Gastroesophageal sphincter (tissue), 4 donors: ENCODE measurements at regions not wholly inside any gene's neighbourhood (a gene's known extent, or its start where the extent isn't known, plus 50 kb on each side); places are given as distances from the start of the nearest gene placed in this dataset.

Experiments
- ATAC-seq: fragments of 150-250 bp; one replicate; pipeline ENCODE4 v1.9.1; 2016; ENCODE audit warnings: mild to moderate bottlenecking, moderate library complexity
- H3K27ac ChIP-seq, 4 donors: fragments of 200-600 bp; sonication (generic) in 3 of 4; 1 replicate in 3 of 4; 2 replicates in 1 of 4; pipeline ENCODE4 v1.5.1; 2016 to 2019
- H3K27me3 ChIP-seq: fragments of 200-600 bp; sonication (generic); one replicate; pipeline ENCODE4 v1.5.1; 2019
- H3K36me3 ChIP-seq, 2 donors: fragments of 200-600 bp; sonication (generic); one replicate each; pipeline ENCODE4 v1.5.1; 2019; ENCODE audit warnings: control low read depth in 1 of 2
- H3K4me1 ChIP-seq, 3 donors: fragments of 200-600 bp; sonication (generic); 1 replicate in 2 of 3; 2 replicates in 1 of 3; pipeline ENCODE4 v1.5.1; 2016 to 2019; ENCODE audit warnings: control low read depth in 2 of 3
- H3K4me3 ChIP-seq, 2 donors: fragments of 200-600 bp; sonication (generic); one replicate each; pipeline ENCODE4 v1.5.1; 2019; ENCODE audit warnings: mild to moderate bottlenecking in 1 of 2, moderate library complexity in 1 of 2
- H3K9me3 ChIP-seq, 3 donors: fragments of 200-600 bp; sonication (generic); one replicate each; pipeline ENCODE4 v1.5.1; 2017 to 2019; ENCODE audit warnings: control low read depth in 2 of 3
- EP300 ChIP-seq: sonication (generic); formaldehyde crosslinking; IDR thresholded peaks from one replicate; pipeline ENCODE4 v1.6.1; 2017; ENCODE audit warnings: antibody characterized with exemption, mild to moderate bottlenecking
- POLR2A ChIP-seq, 2 donors: fragments of 450-650 bp; IDR thresholded peaks; one replicate each; pipeline ENCODE4 v1.6.1; 2017; ENCODE audit warnings: antibody characterized with exemption in 2 of 2, mild to moderate bottlenecking in 2 of 2, moderate library complexity in 1 of 2
- POLR2AphosphoS5 ChIP-seq: sonication (generic); formaldehyde crosslinking; IDR thresholded peaks from one replicate; pipeline ENCODE4 v1.6.1; 2017; ENCODE audit warnings: antibody characterized with exemption
- WGBS, 2 donors: methylation state at CpG; one replicate each; pipeline ENCODE4 v1.1.5; 2018; ENCODE audit warnings: low coverage in 1 of 2; 5-methylcytosine and 5-hydroxymethylcytosine counted together
- TF ChIP-seq, protein P1 (sequence below), 4 experiments: fragments of 200-600 bp in 2 of 4; fragments of 450-650 bp in 2 of 4; sonication (generic) in 1 of 4; IDR thresholded peaks; one replicate each; pipeline ENCODE4 v1.5.1; 2017 to 2019; ENCODE audit warnings: antibody characterized with exemption in 4 of 4, mild to moderate bottlenecking in 2 of 4, moderate library complexity in 2 of 4

DNA sequence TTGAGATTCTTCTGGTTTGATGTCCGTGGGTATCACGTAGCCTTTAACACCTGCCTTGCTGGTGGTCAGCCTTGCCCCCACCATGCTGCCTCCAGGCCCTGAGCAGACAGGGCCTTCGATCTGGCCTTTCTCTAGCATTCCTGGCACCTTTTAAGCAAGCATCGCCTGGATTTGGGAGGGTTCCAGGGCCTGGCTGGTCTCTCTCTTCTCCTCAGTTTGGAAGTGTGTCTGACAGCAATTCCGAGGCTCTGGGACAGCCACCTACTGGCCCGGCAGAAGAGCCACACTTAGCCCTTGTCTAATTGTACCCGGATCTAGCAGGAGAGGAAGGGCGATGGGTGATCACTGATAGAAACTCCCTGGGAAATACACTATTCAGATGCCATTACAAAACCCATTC, 441.3 kb upstream of the MKI67 start:
- peaks cover 0 to 5% (median 0%) of the 10 kb centered on the region in 3 donors for H3K9me3 ChIP-seq
- H3K36me3 ChIP-seq = no peaks in the 10 kb centered on the region
- peak overlapping the region in 1 of 2 donors; percentile 16 for H3K4me3 ChIP-seq
- WGBS, 2 donors = 47% methylated on average over 6 of the region's 8 CpGs; no CpG with 5 or more reads in 1 of the 2 donors
- H3K27me3 ChIP-seq = peaks cover 11% of the 10 kb centered on the region
- no peaks in the 10 kb centered on the region for H3K4me1 ChIP-seq
- TF ChIP-seq, protein P1, sequence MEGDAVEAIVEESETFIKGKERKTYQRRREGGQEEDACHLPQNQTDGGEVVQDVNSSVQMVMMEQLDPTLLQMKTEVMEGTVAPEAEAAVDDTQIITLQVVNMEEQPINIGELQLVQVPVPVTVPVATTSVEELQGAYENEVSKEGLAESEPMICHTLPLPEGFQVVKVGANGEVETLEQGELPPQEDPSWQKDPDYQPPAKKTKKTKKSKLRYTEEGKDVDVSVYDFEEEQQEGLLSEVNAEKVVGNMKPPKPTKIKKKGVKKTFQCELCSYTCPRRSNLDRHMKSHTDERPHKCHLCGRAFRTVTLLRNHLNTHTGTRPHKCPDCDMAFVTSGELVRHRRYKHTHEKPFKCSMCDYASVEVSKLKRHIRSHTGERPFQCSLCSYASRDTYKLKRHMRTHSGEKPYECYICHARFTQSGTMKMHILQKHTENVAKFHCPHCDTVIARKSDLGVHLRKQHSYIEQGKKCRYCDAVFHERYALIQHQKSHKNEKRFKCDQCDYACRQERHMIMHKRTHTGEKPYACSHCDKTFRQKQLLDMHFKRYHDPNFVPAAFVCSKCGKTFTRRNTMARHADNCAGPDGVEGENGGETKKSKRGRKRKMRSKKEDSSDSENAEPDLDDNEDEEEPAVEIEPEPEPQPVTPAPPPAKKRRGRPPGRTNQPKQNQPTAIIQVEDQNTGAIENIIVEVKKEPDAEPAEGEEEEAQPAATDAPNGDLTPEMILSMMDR (IDR thresholded peaks at IDR 0.05) = no peak
- no peak for TF ChIP-seq POLR2AphosphoS5
- no peak for TF ChIP-seq POLR2A (IDR thresholded peaks at IDR 0.05)
- TF ChIP-seq EP300 = no peak
- no peak for ATAC-seq
- H3K27ac ChIP-seq = no peak overlapping the region

GRCh38 chr10:128568041-128568440, 441.8 kb upstream of the MKI67 start:
- WGBS, 2 donors = 60 to 84% methylated on average over 1 to 9 of the region's 11 CpGs
- Histone ChIP-seq H3K27ac (no peak overlapping the region), H3K27me3 (peaks cover 16% of the 10 kb centered on the region), H3K36me3 (no peaks in the 10 kb centered on the region), H3K4me3 (peak overlapping the region in 1 of 2 donors; percentile 16), H3K4me1 (no peaks in the 10 kb centered on the region), H3K9me3 (peaks cover 0 to under 1% (median 0%) of the 10 kb centered on the region in 3 donors)
- no peak for ATAC-seq
- TF ChIP-seq POLR2A (IDR thresholded peaks at IDR 0.05) = no peak
- no peak for TF ChIP-seq EP300
- no peak for TF ChIP-seq POLR2AphosphoS5
- TF ChIP-seq, protein P1 (IDR thresholded peaks at IDR 0.05) = no peak

DNA sequence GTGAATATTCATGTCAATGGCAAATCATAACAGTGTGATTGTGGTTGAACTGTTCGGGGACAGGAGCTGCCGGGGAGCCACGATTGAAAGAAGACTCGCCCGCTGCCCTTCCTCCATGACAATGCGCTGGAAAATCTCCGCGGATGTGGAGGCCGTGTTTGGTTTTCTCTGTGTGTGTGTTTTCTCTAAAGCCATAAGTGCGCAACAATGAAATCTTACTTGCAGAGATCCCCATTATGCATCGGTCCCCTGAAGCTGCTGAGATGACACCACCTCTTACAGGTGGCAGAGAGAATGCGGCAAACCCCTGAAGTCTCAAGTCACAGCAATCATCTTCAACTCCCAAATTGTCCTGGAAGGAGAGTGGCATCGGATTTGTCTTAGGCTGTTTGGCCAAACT, 442.3 kb upstream of the MKI67 start:
- H3K4me3 ChIP-seq = peak overlapping the region in 1 of 2 donors; percentile 16

DNA sequence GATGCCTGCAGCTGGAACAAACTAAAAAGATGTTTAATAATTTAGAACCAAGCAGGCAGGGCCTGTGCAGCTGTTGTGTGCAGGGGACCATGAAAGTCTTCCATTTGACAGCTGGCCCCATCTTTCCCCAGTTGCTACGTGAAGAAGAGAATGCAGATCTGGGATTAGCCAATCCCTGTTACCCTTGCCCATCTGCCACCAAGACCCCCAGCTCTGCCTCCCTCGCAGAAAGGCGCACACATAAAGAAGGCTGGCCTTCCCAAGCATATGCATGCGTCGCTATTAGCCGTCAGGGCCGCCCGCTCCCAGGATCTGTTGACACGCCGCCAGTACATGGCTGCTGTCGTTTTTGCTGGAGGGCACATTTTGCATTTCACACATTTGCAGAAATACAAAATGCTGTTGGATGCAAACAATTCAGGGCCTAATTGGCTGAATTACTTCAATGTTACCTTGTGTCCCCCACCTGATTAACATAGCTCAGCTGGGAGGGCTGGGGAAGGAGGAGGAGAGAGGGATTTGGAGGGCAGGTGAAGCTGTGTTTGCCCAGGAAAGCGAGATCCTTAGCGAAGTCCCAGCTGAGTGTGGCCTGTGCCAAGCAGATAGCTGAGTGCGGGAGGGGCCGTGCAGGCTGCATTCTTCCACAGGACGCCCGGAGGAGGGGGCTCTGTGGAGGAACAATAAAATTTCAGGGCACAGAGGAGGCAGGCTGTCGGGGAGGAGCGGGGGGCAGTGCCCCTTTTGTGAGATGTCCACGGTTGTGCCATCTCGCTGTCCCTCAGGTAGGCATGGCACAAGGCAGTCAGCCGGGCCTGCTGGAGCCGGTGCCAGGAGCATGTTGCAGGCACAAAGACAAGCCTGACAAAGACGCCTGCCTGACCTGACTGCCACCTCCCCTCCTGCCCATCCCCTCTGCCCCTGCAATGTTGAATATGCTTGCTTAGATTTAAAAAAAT, 443.0 kb upstream of the MKI67 start:
- TF ChIP-seq POLR2A (IDR thresholded peaks at IDR 0.05) (no peak), POLR2AphosphoS5 (no peak), EP300 (no peak)
- TF ChIP-seq, protein P1 (IDR thresholded peaks at IDR 0.05) = no peak
- Histone ChIP-seq H3K27me3 (peaks cover 25% of the 10 kb centered on the region), H3K36me3 (no peaks in the 10 kb centered on the region), H3K9me3 (no peaks in the 10 kb centered on the region), H3K4me1 (no peaks in the 10 kb centered on the region), H3K4me3 (no peak overlapping the region), H3K27ac (no peak overlapping the region)
- ATAC-seq = no peak
- 85 to 87% methylated on average over 11 to 17 of the region's 24 CpGs for WGBS, 2 donors

More for the DNA sequence above, 442.3 kb upstream of the MKI67 start:
- H3K27ac ChIP-seq = no peak overlapping the region
- ATAC-seq = no peak
- no peaks in the 10 kb centered on the region for H3K9me3 ChIP-seq
- peaks cover 21% of the 10 kb centered on the region for H3K27me3 ChIP-seq
- H3K4me1 ChIP-seq = no peaks in the 10 kb centered on the region
- 90 to 92% methylated on average over 2 to 13 of the region's 13 CpGs for WGBS, 2 donors
- H3K36me3 ChIP-seq = no peaks in the 10 kb centered on the region
- TF ChIP-seq POLR2AphosphoS5 = no peak
- TF ChIP-seq POLR2A (IDR thresholded peaks at IDR 0.05) = no peak
- TF ChIP-seq, protein P1 (IDR thresholded peaks at IDR 0.05) = no peak
- no peak for TF ChIP-seq EP300
